CD14-positive monocyte (primary cell): ENCODE measurements at regions not wholly inside any gene's neighbourhood (a gene's known extent, or its start where the extent isn't known, plus 50 kb on each side); places are given as distances from the start of the nearest gene placed in this dataset.

Experiments
- DNase-seq, 3 donors: peaks; one replicate each; pipeline ENCODE4 v3.0.0-alpha.2; 2011 to 2022
- H2AFZ ChIP-seq: 2 replicates; pipeline ENCODE4 v1.6.0; 2012; ENCODE audit warnings: mild to moderate bottlenecking, low read depth, low read length, inconsistent platforms; ENCODE audit not compliant: insufficient read depth, poor library complexity, severe bottlenecking
- H3K27ac ChIP-seq, 2 donors: 1 replicate in 1 of 2; 2 replicates in 1 of 2; pipeline ENCODE4 v1.5.1; 2012 to 2013; ENCODE audit warnings: low read length in 2 of 2, control low read depth in 1 of 2, inconsistent platforms in 1 of 2, low read depth in 1 of 2, mild to moderate bottlenecking in 1 of 2
- H3K27me3 ChIP-seq, 2 donors: one replicate each; pipeline versions ENCODE4 v1.6.0 to v1.6.1; 2011 to 2013; ENCODE audit warnings: low read length in 2 of 2; ENCODE audit not compliant: control insufficient read depth in 2 of 2, insufficient read depth in 2 of 2
- H3K36me3 ChIP-seq, 2 donors: replicated peaks in 1 of 2; 1 replicate in 1 of 2; 2 replicates in 1 of 2; pipeline versions ENCODE4 v1.5.1 to v1.6.1; 2012 to 2013; ENCODE audit warnings: low read length in 2 of 2, control low read depth in 1 of 2, inconsistent platforms in 1 of 2, mild to moderate bottlenecking in 1 of 2; ENCODE audit not compliant: insufficient read depth in 2 of 2, control insufficient read depth in 1 of 2
- H3K4me1 ChIP-seq, 2 donors: 1 replicate in 1 of 2; 2 replicates in 1 of 2; pipeline versions ENCODE4 v1.5.1 to v1.6.1; 2012 to 2013; ENCODE audit warnings: low read length in 2 of 2, control low read depth in 1 of 2, inconsistent platforms in 1 of 2, mild to moderate bottlenecking in 1 of 2, moderate library complexity in 1 of 2; ENCODE audit not compliant: insufficient read depth in 2 of 2, control insufficient read depth in 1 of 2
- H3K4me2 ChIP-seq: replicated peaks from 2 replicates; pipeline ENCODE3; 2012; ENCODE audit warnings: low read length, moderate library complexity, mild to moderate bottlenecking; ENCODE audit not compliant: poor library complexity, severe bottlenecking; ENCODE audit errors: extremely low read depth
- H3K4me3 ChIP-seq, 3 experiments: fragments of 200-600 bp in 1 of 3; sonication (generic) in 1 of 3; replicated peaks in 1 of 3; 1 replicate in 2 of 3; 2 replicates in 1 of 3; pipeline ENCODE4 v1.5.1; 2011 to 2013; ENCODE audit warnings: low read length in 3 of 3, mild to moderate bottlenecking in 3 of 3, control low read depth in 2 of 3, low read depth in 2 of 3, inconsistent platforms in 1 of 3, moderate library complexity in 1 of 3
- H3K79me2 ChIP-seq: 2 replicates; pipeline ENCODE4 v1.6.0; 2012; ENCODE audit warnings: mild to moderate bottlenecking, control low read depth, inconsistent platforms, low read length, moderate library complexity; ENCODE audit not compliant: insufficient read depth
- H3K9ac ChIP-seq: 2 replicates; pipeline ENCODE4 v1.6.0; 2017; ENCODE audit warnings: low read length, mild to moderate bottlenecking; ENCODE audit not compliant: insufficient read depth, poor library complexity, severe bottlenecking
- H3K9me3 ChIP-seq, 2 donors: replicated peaks in 1 of 2; 1 replicate in 1 of 2; 2 replicates in 1 of 2; pipeline versions ENCODE4 v1.5.1 to v1.6.1; 2012 to 2013; ENCODE audit warnings: low read length in 2 of 2, control low read depth in 1 of 2; ENCODE audit not compliant: control insufficient read depth in 1 of 2, insufficient read depth in 1 of 2
- H4K20me1 ChIP-seq: 2 replicates; pipeline ENCODE4 v1.6.0; 2012; ENCODE audit warnings: mild to moderate bottlenecking, low read length, control low read depth, moderate library complexity; ENCODE audit not compliant: insufficient read depth
- H3K27ac Mint-ChIP-seq, 7 donors: one replicate each; pipeline ENCODE4 v1.8.0; 2020; ENCODE audit warnings: mild to moderate bottlenecking in 7 of 7, mixed read lengths in 7 of 7, moderate library complexity in 6 of 7, inconsistent platforms in 2 of 7
- H3K27me3 Mint-ChIP-seq, 3 donors: one replicate each; pipeline ENCODE4 v1.8.0; 2021 to 2022; ENCODE audit warnings: low read depth in 3 of 3, mild to moderate bottlenecking in 3 of 3, mixed read lengths in 3 of 3, moderate library complexity in 3 of 3, inconsistent platforms in 1 of 3
- H3K36me3 Mint-ChIP-seq, 2 donors: one replicate each; pipeline ENCODE4 v1.8.0; 2020; ENCODE audit warnings: mixed read lengths in 2 of 2, inconsistent platforms in 1 of 2, mild to moderate bottlenecking in 1 of 2
- H3K4me1 Mint-ChIP-seq: one replicate; pipeline ENCODE4 v1.8.0; 2020; ENCODE audit warnings: mild to moderate bottlenecking, mixed read lengths
- H3K4me3 Mint-ChIP-seq, 2 donors: one replicate each; pipeline ENCODE4 v1.8.0; 2020; ENCODE audit warnings: mild to moderate bottlenecking in 2 of 2, mixed read lengths in 2 of 2, moderate library complexity in 1 of 2
- H3K9me3 Mint-ChIP-seq, 7 donors: one replicate each; pipeline ENCODE4 v1.8.0; 2020 to 2022; ENCODE audit warnings: mixed read lengths in 7 of 7, mild to moderate bottlenecking in 6 of 7, moderate library complexity in 6 of 7, inconsistent platforms in 2 of 7
- CTCF ChIP-seq: fragments of 200-600 bp; IDR thresholded peaks from one replicate; pipeline ENCODE4 v1.8.0; 2022; ENCODE audit warnings: antibody characterized with exemption, mild to moderate bottlenecking
- WGBS: methylation state at CpG from one replicate; pipeline ENCODE4 v1.1.5; 2013; ENCODE audit warnings: missing lambda C conversion rate; ENCODE audit not compliant: insufficient coverage; 5-methylcytosine and 5-hydroxymethylcytosine counted together
- intact Hi-C, 2 donors: fragments of 100-400 bp; cut with micrococcal nuclease; formaldehyde crosslinking; loops; one replicate each; pipeline versions ENCODE4 v1.15.0 to v1.15.1; 2023

- no peak overlapping the region for H3K27ac Mint-ChIP-seq
- no peaks in the 10 kb centered on the region for H3K4me1 Mint-ChIP-seq
- Histone ChIP-seq H3K36me3 (no peaks in the 10 kb centered on the region), H3K4me1 (no peaks in the 10 kb centered on the region), H3K4me2 (no peak overlapping the region), H2AFZ (no peak overlapping the region), H3K27me3 (no peaks in the 10 kb centered on the region), H3K27ac (no peak overlapping the region), H3K9ac (no peak overlapping the region), H4K20me1 (no peaks in the 10 kb centered on the region), H3K4me3 (no peak overlapping the region), H3K79me2 (no peaks in the 10 kb centered on the region), H3K9me3 (no peaks in the 10 kb centered on the region)
- H3K36me3 Mint-ChIP-seq, result no peaks in the 10 kb centered on the region
- no peak for TF ChIP-seq CTCF
- H3K27me3 Mint-ChIP-seq, result peaks cover 0 to 2% (median 0%) of the 10 kb centered on the region in 3 donors
- WGBS, result 100% methylated on average over 1 of the region's 5 CpGs
- H3K9me3 Mint-ChIP-seq, result peaks cover 0 to 7% (median 0%) of the 10 kb centered on the region in 7 donors
- DNase-seq, result no peak
- no peak overlapping the region for H3K4me3 Mint-ChIP-seq
- intact Hi-C loops, result no loop called here
These were observed 270.1 kb upstream of the TBL1XR1 start for GRCh38 chr3:177467247-177467985.

- Histone ChIP-seq H3K9ac (no peak overlapping the region), H4K20me1 (no peaks in the 10 kb centered on the region), H3K27ac (no peak overlapping the region), H3K4me2 (no peak overlapping the region), H3K36me3 (no peaks in the 10 kb centered on the region), H3K79me2 (no peaks in the 10 kb centered on the region), H3K27me3 (no peaks in the 10 kb centered on the region), H3K4me1 (no peaks in the 10 kb centered on the region), H2AFZ (no peak overlapping the region), H3K4me3 (no peak overlapping the region), H3K9me3 (no peaks in the 10 kb centered on the region)
- no peaks in the 10 kb centered on the region for H3K4me1 Mint-ChIP-seq
- H3K27me3 Mint-ChIP-seq, result peaks cover 0 to 2% (median 0%) of the 10 kb centered on the region in 3 donors
- H3K36me3 Mint-ChIP-seq, result no peaks in the 10 kb centered on the region
- no peak overlapping the region for H3K27ac Mint-ChIP-seq
- H3K4me3 Mint-ChIP-seq, result no peak overlapping the region
- intact Hi-C loops, result no loop called here
- no peak for TF ChIP-seq CTCF
- H3K9me3 Mint-ChIP-seq, result peaks cover 0 to 7% (median 0%) of the 10 kb centered on the region in 7 donors
- no peak for DNase-seq
These were observed 271.0 kb upstream of the TBL1XR1 start for GRCh38 chr3:177468331-177468730.
